OCI-LY3 (cell line): ENCODE measurements at regions not wholly inside any gene's neighbourhood (a gene's known extent, or its start where the extent isn't known, plus 50 kb on each side); places are given as distances from the start of the nearest gene placed in this dataset.

ENCODE experiments used
- CTCF ChIP-seq: fragments of 200-600, 300-600 bp; sonication (generic); IDR thresholded peaks from 2 replicates; pipeline ENCODE4 v1.5.1; 2014; ENCODE audit warnings: antibody characterized with exemption, low read length, low read depth
- EZH2phosphoT487 ChIP-seq: fragments of 200-600 bp; shearing (Covaris generic); IDR thresholded peaks from 2 replicates; pipeline ENCODE4 v1.6.1; 2018; ENCODE audit warnings: antibody characterized with exemption, mixed run types, low read depth

- TF ChIP-seq CTCF (no peak), EZH2phosphoT487 (no peak)
Measured at GRCh38 chr18:45361125-45361851, 254.0 kb upstream of the SLC14A2 start.
